ENCODE measurements at regions not wholly inside any gene's neighbourhood (a gene's known extent, or its start where the extent isn't known, plus 50 kb on each side); places are given as distances from the start of the nearest gene placed in this dataset.

- TF ChIP-seq POLR2AphosphoS5 (IDR thresholded peaks at IDR 0.05; ENCODE audit: borderline replicate concordance, low read depth, low read length) (no peak), EZH2 (IDR thresholded peaks at IDR 0.05) (no peak)
These were observed 157.3 kb upstream of the LDB2 start for GRCh38 chr4:17055788-17056187.

Data from SK-N-MC (cell line).